NB4 (cell line): ENCODE measurements at regions not wholly inside any gene's neighbourhood (a gene's known extent, or its start where the extent isn't known, plus 50 kb on each side); places are given as distances from the start of the nearest gene placed in this dataset.

Experiments used
- CTCF ChIP-seq: IDR thresholded peaks from one replicate; pipeline ENCODE4 v1.5.1; 2012; ENCODE audit warnings: low read depth, low read length
- MAX ChIP-seq: IDR thresholded peaks from 2 replicates; pipeline ENCODE4 v1.6.1; 2011; ENCODE audit warnings: low read depth, low read length
- MYC ChIP-seq: IDR thresholded peaks from 2 replicates; pipeline ENCODE4 v1.6.1; 2011; ENCODE audit warnings: low read depth, low read length
- POLR2A ChIP-seq: IDR thresholded peaks from 2 replicates; pipeline ENCODE4 v1.6.1; 2011; ENCODE audit warnings: mild to moderate bottlenecking; ENCODE audit not compliant: insufficient read length; ENCODE audit errors: extremely low read depth

GRCh38 chr5:89606939-89607534 is 724.1 kb upstream of the MEF2C start:
- no peak for TF ChIP-seq CTCF
- TF ChIP-seq POLR2A = no peak
- no peak for TF ChIP-seq MAX
- TF ChIP-seq MYC = no peak
